ENCODE measurements at regions not wholly inside any gene's neighbourhood (a gene's known extent, or its start where the extent isn't known, plus 50 kb on each side); places are given as distances from the start of the nearest gene placed in this dataset.

GRCh38 chr15:37395100-37395468 lies 294.7 kb upstream of the MEIS2 start:
- H3K4me1 ChIP-seq (ENCODE audit: control insufficient read depth, extremely low read depth, insufficient read depth, low read length) = no peaks in the 10 kb centered on the region
- no peaks in the 10 kb centered on the region for H3K79me2 ChIP-seq (ENCODE audit: control insufficient read depth, insufficient read depth, low read length)
- TF ChIP-seq, protein P1, sequence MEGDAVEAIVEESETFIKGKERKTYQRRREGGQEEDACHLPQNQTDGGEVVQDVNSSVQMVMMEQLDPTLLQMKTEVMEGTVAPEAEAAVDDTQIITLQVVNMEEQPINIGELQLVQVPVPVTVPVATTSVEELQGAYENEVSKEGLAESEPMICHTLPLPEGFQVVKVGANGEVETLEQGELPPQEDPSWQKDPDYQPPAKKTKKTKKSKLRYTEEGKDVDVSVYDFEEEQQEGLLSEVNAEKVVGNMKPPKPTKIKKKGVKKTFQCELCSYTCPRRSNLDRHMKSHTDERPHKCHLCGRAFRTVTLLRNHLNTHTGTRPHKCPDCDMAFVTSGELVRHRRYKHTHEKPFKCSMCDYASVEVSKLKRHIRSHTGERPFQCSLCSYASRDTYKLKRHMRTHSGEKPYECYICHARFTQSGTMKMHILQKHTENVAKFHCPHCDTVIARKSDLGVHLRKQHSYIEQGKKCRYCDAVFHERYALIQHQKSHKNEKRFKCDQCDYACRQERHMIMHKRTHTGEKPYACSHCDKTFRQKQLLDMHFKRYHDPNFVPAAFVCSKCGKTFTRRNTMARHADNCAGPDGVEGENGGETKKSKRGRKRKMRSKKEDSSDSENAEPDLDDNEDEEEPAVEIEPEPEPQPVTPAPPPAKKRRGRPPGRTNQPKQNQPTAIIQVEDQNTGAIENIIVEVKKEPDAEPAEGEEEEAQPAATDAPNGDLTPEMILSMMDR (conservative IDR thresholded peaks at IDR 0.05 in 1 of 2, IDR thresholded peaks at IDR 0.05 in 1 of 2; ENCODE audit: low read depth in 1 of 2, low read length in 2 of 2) = no peak
- no peak for TF ChIP-seq EZH2 (IDR thresholded peaks at IDR 0.05; ENCODE audit: low read length, missing control alignments)
- H3K27me3 ChIP-seq (ENCODE audit: control insufficient read depth, insufficient read depth, low read length) = no peaks in the 10 kb centered on the region
- H2AFZ ChIP-seq (ENCODE audit: low read length) = no peak overlapping the region
- H4K20me1 ChIP-seq (ENCODE audit: control insufficient read depth, extremely low read depth, insufficient read depth, low read length) = no peaks in the 10 kb centered on the region
- no peaks in the 10 kb centered on the region for H3K9me3 ChIP-seq (ENCODE audit: control insufficient read depth, insufficient read depth, low read depth, low read length)
- H3K4me2 ChIP-seq (ENCODE audit: extremely low read depth, insufficient read depth, low read length) = no peak overlapping the region
- no peak overlapping the region for H3K9ac ChIP-seq (ENCODE audit: insufficient read depth, low read length)
- H3K27ac ChIP-seq (ENCODE audit: insufficient read depth, low read length) = no peak overlapping the region
- no peaks in the 10 kb centered on the region for H3K36me3 ChIP-seq (ENCODE audit: control insufficient read depth, insufficient read depth, low read length)
- no peak overlapping the region for H3K4me3 ChIP-seq (replicated peaks in 1 of 4; ENCODE audit: control extremely low read depth in 1 of 4, insufficient read depth in 1 of 4, low read depth in 3 of 4, low read length in 4 of 4)
- DNase-seq (ENCODE audit: low read depth in 2 of 2) = no peak

GRCh38 chr15:37397266-37398022 lies 297.1 kb upstream of the MEIS2 start:
- no peak overlapping the region for H3K9ac ChIP-seq (ENCODE audit: insufficient read depth, low read length)
- no peaks in the 10 kb centered on the region for H3K9me3 ChIP-seq (ENCODE audit: control insufficient read depth, insufficient read depth, low read depth, low read length)
- H3K4me3 ChIP-seq (replicated peaks in 1 of 4; ENCODE audit: control extremely low read depth in 1 of 4, insufficient read depth in 1 of 4, low read depth in 3 of 4, low read length in 4 of 4) = no peak overlapping the region
- H3K27ac ChIP-seq (ENCODE audit: insufficient read depth, low read length) = no peak overlapping the region
- TF ChIP-seq EZH2 (IDR thresholded peaks at IDR 0.05; ENCODE audit: low read length, missing control alignments) = no peak
- TF ChIP-seq, protein P1 (conservative IDR thresholded peaks at IDR 0.05 in 1 of 2, IDR thresholded peaks at IDR 0.05 in 1 of 2; ENCODE audit: low read depth in 1 of 2, low read length in 2 of 2) = no peak
- H3K4me1 ChIP-seq (ENCODE audit: control insufficient read depth, extremely low read depth, insufficient read depth, low read length) = no peaks in the 10 kb centered on the region
- no peaks in the 10 kb centered on the region for H3K36me3 ChIP-seq (ENCODE audit: control insufficient read depth, insufficient read depth, low read length)
- no peak overlapping the region for H2AFZ ChIP-seq (ENCODE audit: low read length)
- H4K20me1 ChIP-seq (ENCODE audit: control insufficient read depth, extremely low read depth, insufficient read depth, low read length) = no peaks in the 10 kb centered on the region
- no peaks in the 10 kb centered on the region for H3K79me2 ChIP-seq (ENCODE audit: control insufficient read depth, insufficient read depth, low read length)
- no peak overlapping the region for H3K4me2 ChIP-seq (ENCODE audit: extremely low read depth, insufficient read depth, low read length)
- DNase-seq (ENCODE audit: low read depth in 2 of 2) = no peak
- no peaks in the 10 kb centered on the region for H3K27me3 ChIP-seq (ENCODE audit: control insufficient read depth, insufficient read depth, low read length)

GRCh38 chr15:37416103-37416502 lies 315.8 kb upstream of the MEIS2 start:
- H3K27me3 ChIP-seq (ENCODE audit: control insufficient read depth, insufficient read depth, low read length) = no peaks in the 10 kb centered on the region
- no peak overlapping the region for H3K9ac ChIP-seq (ENCODE audit: insufficient read depth, low read length)
- H3K27ac ChIP-seq (ENCODE audit: insufficient read depth, low read length) = no peak overlapping the region
- H3K79me2 ChIP-seq (ENCODE audit: control insufficient read depth, insufficient read depth, low read length) = no peaks in the 10 kb centered on the region
- H3K4me3 ChIP-seq (replicated peaks in 1 of 4; ENCODE audit: control extremely low read depth in 1 of 4, insufficient read depth in 1 of 4, low read depth in 3 of 4, low read length in 4 of 4) = no peak overlapping the region
- H3K4me2 ChIP-seq (ENCODE audit: extremely low read depth, insufficient read depth, low read length) = no peak overlapping the region
- H3K9me3 ChIP-seq (ENCODE audit: control insufficient read depth, insufficient read depth, low read depth, low read length) = no peaks in the 10 kb centered on the region
- no peak overlapping the region for H2AFZ ChIP-seq (ENCODE audit: low read length)
- no peak for TF ChIP-seq EZH2 (IDR thresholded peaks at IDR 0.05; ENCODE audit: low read length, missing control alignments)
- TF ChIP-seq, protein P1 (conservative IDR thresholded peaks at IDR 0.05 in 1 of 2, IDR thresholded peaks at IDR 0.05 in 1 of 2; ENCODE audit: low read depth in 1 of 2, low read length in 2 of 2) = no peak
- no peaks in the 10 kb centered on the region for H3K4me1 ChIP-seq (ENCODE audit: control insufficient read depth, extremely low read depth, insufficient read depth, low read length)
- no peaks in the 10 kb centered on the region for H4K20me1 ChIP-seq (ENCODE audit: control insufficient read depth, extremely low read depth, insufficient read depth, low read length)
- no peaks in the 10 kb centered on the region for H3K36me3 ChIP-seq (ENCODE audit: control insufficient read depth, insufficient read depth, low read length)
- no peak for DNase-seq (ENCODE audit: low read depth in 2 of 2)

Measured in fibroblast of lung (primary cell).